Parathyroid adenoma (tissue), 2 donors: ENCODE measurements at regions not wholly inside any gene's neighbourhood (a gene's known extent, or its start where the extent isn't known, plus 50 kb on each side); places are given as distances from the start of the nearest gene placed in this dataset.

Source experiments
- H2AFZ ChIP-seq: fragments of 300-600 bp; sonication (generic); one replicate; pipeline ENCODE4 v1.7.0; 2017; ENCODE audit warnings: antibody characterized with exemption, mild to moderate bottlenecking
- H3K27ac ChIP-seq: fragments of 300-600 bp; sonication (generic); one replicate; pipeline ENCODE4 v1.7.0; 2017
- H3K27me3 ChIP-seq: fragments of 300-600 bp; sonication (generic); one replicate; pipeline ENCODE4 v1.7.0; 2017; ENCODE audit warnings: low read length; ENCODE audit not compliant: control insufficient read depth, insufficient read depth
- H3K36me3 ChIP-seq: fragments of 300-600 bp; sonication (generic); one replicate; pipeline ENCODE4 v1.7.0; 2017; ENCODE audit warnings: low read length; ENCODE audit not compliant: control insufficient read depth, insufficient read depth
- H3K4me1 ChIP-seq: fragments of 300-600 bp; sonication (generic); one replicate; pipeline ENCODE4 v1.7.0; 2017; ENCODE audit warnings: control low read depth
- H3K4me2 ChIP-seq: fragments of 300-600 bp; sonication (generic); one replicate; pipeline ENCODE4 v1.7.0; 2017; ENCODE audit warnings: low read length
- H3K4me3 ChIP-seq: fragments of 300-600 bp; sonication (generic); one replicate; pipeline ENCODE4 v1.7.0; 2017; ENCODE audit warnings: low read depth, low read length
- H3K79me2 ChIP-seq: fragments of 300-600 bp; sonication (generic); one replicate; pipeline ENCODE4 v1.7.0; 2017; ENCODE audit warnings: control low read depth
- H3K9ac ChIP-seq: fragments of 300-600 bp; sonication (generic); one replicate; pipeline ENCODE4 v1.7.0; 2017; ENCODE audit warnings: mild to moderate bottlenecking
- H3K9me3 ChIP-seq: fragments of 300-600 bp; sonication (generic); one replicate; pipeline ENCODE4 v1.7.0; 2017; ENCODE audit warnings: low read length; ENCODE audit not compliant: control insufficient read depth
- CTCF ChIP-seq: fragments of 300-600 bp; sonication (generic); IDR thresholded peaks from one replicate; pipeline ENCODE4 v1.7.0; 2017; ENCODE audit warnings: antibody characterized with exemption, mild to moderate bottlenecking
- donor health status: primary hyperparathyroidism.

- Histone ChIP-seq H3K4me3 (no peak overlapping the region), H3K36me3 (no peaks in the 10 kb centered on the region), H3K27me3 (no peaks in the 10 kb centered on the region), H3K4me2 (no peak overlapping the region), H3K9ac (no peak overlapping the region), H3K4me1 (no peaks in the 10 kb centered on the region), H3K79me2 (no peaks in the 10 kb centered on the region), H3K27ac (no peak overlapping the region), H2AFZ (no peak overlapping the region), H3K9me3 (no peaks in the 10 kb centered on the region)
- no peak for TF ChIP-seq CTCF
Measured at GRCh38 chr16:50476486-50477255, 71.5 kb upstream of the NKD1 start.

GRCh38 chr16:50475170-50475569 is 73.0 kb upstream of the NKD1 start:
- no peaks in the 10 kb centered on the region for H3K79me2 ChIP-seq
- H2AFZ ChIP-seq, result no peak overlapping the region
- no peaks in the 10 kb centered on the region for H3K36me3 ChIP-seq
- H3K9me3 ChIP-seq, result peaks cover 6% of the 10 kb centered on the region
- H3K9ac ChIP-seq, result no peak overlapping the region
- H3K27ac ChIP-seq, result no peak overlapping the region
- no peaks in the 10 kb centered on the region for H3K27me3 ChIP-seq
- no peaks in the 10 kb centered on the region for H3K4me1 ChIP-seq
- TF ChIP-seq CTCF, result no peak
- H3K4me2 ChIP-seq, result no peak overlapping the region
- no peak overlapping the region for H3K4me3 ChIP-seq

GRCh38 chr16:50474138-50474537 is 74.1 kb upstream of the NKD1 start:
- H3K79me2 ChIP-seq, result no peaks in the 10 kb centered on the region
- no peak overlapping the region for H3K9ac ChIP-seq
- H3K4me2 ChIP-seq, result no peak overlapping the region
- H3K36me3 ChIP-seq, result no peaks in the 10 kb centered on the region
- no peak for TF ChIP-seq CTCF
- H2AFZ ChIP-seq, result no peak overlapping the region
- no peaks in the 10 kb centered on the region for H3K27me3 ChIP-seq
- H3K27ac ChIP-seq, result no peak overlapping the region
- peaks cover 6% of the 10 kb centered on the region for H3K9me3 ChIP-seq
- no peaks in the 10 kb centered on the region for H3K4me1 ChIP-seq
- no peak overlapping the region for H3K4me3 ChIP-seq

GRCh38 chr16:50473356-50473945 is 74.7 kb upstream of the NKD1 start:
- no peak for TF ChIP-seq CTCF
- Histone ChIP-seq H3K36me3 (no peaks in the 10 kb centered on the region), H3K9ac (no peak overlapping the region), H2AFZ (no peak overlapping the region), H3K4me1 (no peaks in the 10 kb centered on the region), H3K9me3 (peaks cover 6% of the 10 kb centered on the region), H3K79me2 (no peaks in the 10 kb centered on the region), H3K4me3 (no peak overlapping the region), H3K27me3 (no peaks in the 10 kb centered on the region), H3K27ac (no peak overlapping the region), H3K4me2 (no peak overlapping the region)

- H3K4me3 ChIP-seq, result no peak overlapping the region
- no peak overlapping the region for H3K9ac ChIP-seq
- no peak for TF ChIP-seq CTCF
- peaks cover 6% of the 10 kb centered on the region for H3K9me3 ChIP-seq
- no peak overlapping the region for H2AFZ ChIP-seq
- H3K36me3 ChIP-seq, result no peaks in the 10 kb centered on the region
- no peaks in the 10 kb centered on the region for H3K79me2 ChIP-seq
- no peak overlapping the region for H3K27ac ChIP-seq
- H3K4me2 ChIP-seq, result no peak overlapping the region
- no peaks in the 10 kb centered on the region for H3K27me3 ChIP-seq
- no peaks in the 10 kb centered on the region for H3K4me1 ChIP-seq
Measured at GRCh38 chr16:50472472-50472871, 75.7 kb upstream of the NKD1 start.
